Stimulated activated naive CD8-positive, alpha-beta T cell treated with anti-CD3 and anti-CD28 coated beads, Interleukin-15, amount 100 ng/mL, for 72 hours (primary cell): ENCODE measurements at regions not wholly inside any gene's neighbourhood (a gene's known extent, or its start where the extent isn't known, plus 50 kb on each side); places are given as distances from the start of the nearest gene placed in this dataset.

Experiments
- ATAC-seq: fragments of 150-1000 bp; cut with Tn5 transposase; 2 replicates; pipeline ENCODE4 v1.10.0; 2021; ENCODE audit warnings: mild to moderate bottlenecking, moderate library complexity
- DNase-seq, 2 donors: peaks; one replicate each; pipeline ENCODE4 v3.0.0; 2021 to 2022
- H3K27ac Mint-ChIP-seq, 2 donors: one replicate each; pipeline ENCODE4 v1.8.0; 2022; ENCODE audit warnings: mild to moderate bottlenecking in 2 of 2, mixed read lengths in 2 of 2, moderate library complexity in 2 of 2
- H3K27me3 Mint-ChIP-seq: one replicate; pipeline ENCODE4 v1.8.0; 2022; ENCODE audit warnings: mixed read lengths
- H3K4me1 Mint-ChIP-seq: one replicate; pipeline ENCODE4 v1.8.0; 2022; ENCODE audit warnings: mild to moderate bottlenecking, mixed read lengths
- H3K4me3 Mint-ChIP-seq, 2 donors: one replicate each; pipeline ENCODE4 v1.8.0; 2022; ENCODE audit warnings: mild to moderate bottlenecking in 2 of 2, mixed read lengths in 2 of 2, moderate library complexity in 1 of 2
- H3K9me3 Mint-ChIP-seq, 2 donors: one replicate each; pipeline ENCODE4 v1.8.0; 2022; ENCODE audit warnings: mixed read lengths in 2 of 2

DNA sequence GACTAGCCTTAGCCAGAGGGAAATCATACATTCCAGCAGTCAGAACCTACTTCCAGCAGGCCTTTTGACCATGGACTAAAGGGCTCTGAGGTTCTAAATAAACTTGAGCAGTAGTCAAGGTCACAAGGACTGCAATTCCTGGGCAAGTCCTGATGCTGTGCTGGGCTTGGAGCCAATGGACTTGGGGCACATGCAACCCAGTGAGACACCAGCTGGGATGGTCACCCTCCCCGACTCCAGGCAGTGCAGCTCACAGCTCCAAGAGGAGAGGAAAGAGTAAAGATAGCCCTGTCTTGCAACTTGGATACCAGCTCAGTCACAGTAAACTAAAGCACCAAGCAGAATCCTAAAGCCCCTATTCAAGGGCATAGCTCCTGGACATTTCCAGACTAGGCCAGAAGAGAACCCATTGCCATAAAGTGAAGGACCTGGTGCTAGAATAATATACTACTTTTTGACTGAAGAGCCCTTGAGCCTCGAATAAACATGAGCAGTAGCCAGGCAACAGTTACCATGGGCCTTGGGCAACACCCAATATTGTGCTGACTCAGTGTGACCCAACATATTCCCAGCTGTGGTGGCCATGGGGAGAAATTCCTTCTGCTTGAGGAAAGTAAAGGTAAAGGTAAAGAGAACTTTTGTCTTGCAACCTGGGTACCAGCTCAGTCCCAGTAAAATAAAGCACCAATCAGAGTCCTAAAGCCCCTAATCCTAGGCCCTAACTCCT is 226.2 kb upstream of the CLEC14A start:
- Mint-ChIP-seq H3K4me3 (no peak overlapping the region), H3K27ac (no peak overlapping the region), H3K27me3 (no peaks in the 10 kb centered on the region), H3K4me1 (no peaks in the 10 kb centered on the region), H3K9me3 (peaks cover 9 to 24% of the 10 kb centered on the region in 2 donors)
- ATAC-seq (no peak), DNase-seq (no peak)

DNA sequence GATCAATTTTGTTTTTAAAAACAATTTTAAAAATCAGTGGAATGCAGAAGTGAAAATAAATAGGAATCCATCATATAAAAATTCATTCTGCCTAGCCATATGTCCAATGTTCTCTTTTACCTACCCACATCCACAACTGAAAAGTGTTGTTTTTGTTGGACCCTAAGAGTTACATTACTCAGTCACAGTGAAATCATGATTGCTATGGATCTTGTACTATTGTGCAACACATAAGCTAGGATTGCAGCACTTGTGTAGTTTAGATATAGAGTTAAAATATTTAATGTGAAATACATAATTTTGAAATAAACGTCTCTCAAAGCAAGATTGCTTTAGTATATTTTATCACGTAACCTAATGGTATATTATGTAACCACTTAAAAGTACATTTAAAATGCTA is 213.3 kb upstream of the CLEC14A start:
- H3K9me3 Mint-ChIP-seq, result no peaks in the 10 kb centered on the region
- DNase-seq, result no peak
- H3K27me3 Mint-ChIP-seq, result no peaks in the 10 kb centered on the region
- H3K4me1 Mint-ChIP-seq, result no peaks in the 10 kb centered on the region
- no peak overlapping the region for H3K4me3 Mint-ChIP-seq
- H3K27ac Mint-ChIP-seq, result no peak overlapping the region
- ATAC-seq, result no peak

DNA sequence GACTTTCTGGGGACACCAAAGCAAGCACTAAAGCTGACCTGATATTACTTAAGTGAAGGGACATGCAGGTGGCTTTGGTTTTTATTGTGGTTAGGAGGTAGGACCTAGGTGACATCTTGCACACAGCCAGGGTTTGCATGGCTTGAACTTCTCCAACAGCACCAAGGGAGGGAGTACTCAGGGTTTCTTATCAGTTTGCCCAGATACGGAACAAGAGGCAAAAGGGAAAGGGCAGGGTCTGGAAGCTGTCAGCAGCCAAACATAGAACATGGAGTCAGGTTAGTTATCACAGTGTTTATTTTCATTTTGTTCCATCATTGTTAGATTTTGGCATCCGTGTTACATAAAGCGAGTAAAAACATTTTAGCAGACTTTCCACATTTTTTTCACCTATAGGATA is 186.3 kb upstream of the CLEC14A start:
- Mint-ChIP-seq H3K9me3 (peaks cover 15 to 17% of the 10 kb centered on the region in 2 donors), H3K27me3 (no peaks in the 10 kb centered on the region), H3K4me1 (no peaks in the 10 kb centered on the region), H3K27ac (no peak overlapping the region), H3K4me3 (no peak overlapping the region)
- no peak for DNase-seq
- ATAC-seq, result no peak

DNA sequence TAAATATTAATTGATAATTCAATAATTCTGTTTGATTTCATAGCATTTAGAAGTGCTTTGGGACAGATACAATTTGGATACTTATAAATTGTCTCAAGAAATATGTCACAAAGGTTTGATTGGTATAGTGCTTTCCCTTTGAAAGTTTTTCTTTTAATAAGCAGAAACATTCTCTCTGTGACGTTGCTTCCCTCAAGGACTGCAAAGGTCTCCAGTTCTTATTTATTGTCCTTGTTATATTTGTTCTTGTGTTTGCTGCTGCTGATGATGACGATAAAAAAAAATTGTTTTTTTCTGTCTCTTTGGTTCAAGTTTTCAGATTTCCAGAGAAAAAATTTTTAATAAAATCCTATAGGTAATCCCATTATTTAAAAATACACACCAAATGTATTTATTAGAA is 176.3 kb upstream of the CLEC14A start:
- no peaks in the 10 kb centered on the region for H3K4me1 Mint-ChIP-seq
- ATAC-seq (no peak), DNase-seq (no peak)
- H3K9me3 Mint-ChIP-seq, result no peaks in the 10 kb centered on the region
- no peak overlapping the region for H3K4me3 Mint-ChIP-seq
- peaks cover 8% of the 10 kb centered on the region for H3K27me3 Mint-ChIP-seq
- H3K27ac Mint-ChIP-seq, result no peak overlapping the region

DNA sequence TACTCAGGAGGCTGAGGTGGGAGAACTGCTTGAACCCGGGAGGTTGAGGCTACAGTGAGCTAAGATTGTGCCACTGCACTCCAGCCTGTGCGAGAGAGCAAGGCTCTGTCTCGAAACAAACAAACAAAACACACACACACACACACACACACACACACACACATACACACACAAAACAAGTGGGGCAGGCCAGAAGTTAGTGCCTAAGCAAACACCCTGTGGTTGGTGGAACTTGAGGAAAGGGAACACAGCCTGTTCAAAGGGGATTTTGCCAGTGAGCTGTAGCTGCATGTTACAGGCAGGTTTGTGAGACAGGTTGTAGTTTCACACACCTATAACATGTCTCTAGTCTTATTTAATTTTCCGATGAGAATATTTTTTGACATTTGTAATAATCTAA is 175.3 kb upstream of the CLEC14A start:
- H3K4me3 Mint-ChIP-seq, result no peak overlapping the region
- no peaks in the 10 kb centered on the region for H3K4me1 Mint-ChIP-seq
- no peak for ATAC-seq
- DNase-seq, result no peak
- no peak overlapping the region for H3K27ac Mint-ChIP-seq
- peaks cover 8% of the 10 kb centered on the region for H3K27me3 Mint-ChIP-seq
- no peaks in the 10 kb centered on the region for H3K9me3 Mint-ChIP-seq

DNA sequence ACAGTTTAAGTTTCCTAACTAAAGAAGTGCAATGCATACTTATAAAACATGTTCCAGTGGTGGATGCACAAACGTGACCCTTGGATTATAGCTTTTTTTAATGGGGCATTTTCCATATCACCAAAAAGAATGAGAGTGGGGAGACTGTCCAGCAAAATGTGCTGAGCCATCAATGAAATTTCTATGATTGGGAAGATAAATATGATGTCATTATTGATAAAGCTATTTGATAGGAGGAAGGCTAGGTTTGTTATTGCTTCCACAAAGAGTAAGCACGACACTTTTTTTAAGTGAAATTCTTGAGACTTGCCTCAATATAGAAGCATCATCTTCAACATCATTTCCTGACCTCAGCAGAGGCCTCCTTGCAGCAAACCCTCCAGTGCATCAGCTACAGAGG is 174.6 kb upstream of the CLEC14A start:
- ATAC-seq (no peak), DNase-seq (no peak)
- no peaks in the 10 kb centered on the region for H3K4me1 Mint-ChIP-seq
- no peak overlapping the region for H3K4me3 Mint-ChIP-seq
- H3K9me3 Mint-ChIP-seq, result peaks cover 0 to 4% of the 10 kb centered on the region in 2 donors
- no peak overlapping the region for H3K27ac Mint-ChIP-seq
- H3K27me3 Mint-ChIP-seq, result peaks cover 8% of the 10 kb centered on the region

DNA sequence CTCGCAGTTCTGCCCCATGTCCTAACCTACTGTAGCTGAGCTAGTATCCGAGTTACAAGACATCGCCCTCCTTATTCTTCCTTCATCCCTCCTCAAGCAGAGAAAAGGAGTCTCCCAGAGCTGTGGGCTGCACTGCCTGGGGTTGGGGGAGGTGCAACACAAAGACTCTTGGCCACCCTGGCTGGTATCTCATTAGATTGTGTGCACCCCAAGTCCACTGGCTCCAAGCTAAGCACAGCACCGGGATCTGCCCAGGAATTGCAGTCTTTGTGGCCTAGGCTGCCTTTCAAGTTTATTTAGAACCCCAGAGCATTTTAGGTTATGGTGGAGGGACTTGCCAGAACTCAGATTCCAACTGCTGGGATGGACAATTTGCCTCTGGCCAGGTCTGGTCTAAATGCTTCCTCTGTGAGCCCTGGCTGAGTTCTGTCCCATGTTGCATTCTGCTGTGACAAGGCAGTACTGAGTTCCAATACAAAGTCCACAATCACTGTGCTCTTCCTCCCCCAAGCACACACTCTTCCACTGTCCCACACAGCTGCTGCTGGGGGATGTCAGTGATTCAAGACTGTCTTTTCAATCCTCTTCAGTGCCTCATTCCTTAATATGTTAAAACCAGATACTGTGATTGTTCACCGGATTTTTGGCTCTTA is 169.6 kb upstream of the CLEC14A start:
- no peak for ATAC-seq
- Mint-ChIP-seq H3K27me3 (peaks cover 6% of the 10 kb centered on the region), H3K4me3 (no peak overlapping the region), H3K4me1 (no peaks in the 10 kb centered on the region), H3K9me3 (peaks cover 19 to 30% of the 10 kb centered on the region in 2 donors), H3K27ac (no peak overlapping the region)
- DNase-seq, result no peak

DNA sequence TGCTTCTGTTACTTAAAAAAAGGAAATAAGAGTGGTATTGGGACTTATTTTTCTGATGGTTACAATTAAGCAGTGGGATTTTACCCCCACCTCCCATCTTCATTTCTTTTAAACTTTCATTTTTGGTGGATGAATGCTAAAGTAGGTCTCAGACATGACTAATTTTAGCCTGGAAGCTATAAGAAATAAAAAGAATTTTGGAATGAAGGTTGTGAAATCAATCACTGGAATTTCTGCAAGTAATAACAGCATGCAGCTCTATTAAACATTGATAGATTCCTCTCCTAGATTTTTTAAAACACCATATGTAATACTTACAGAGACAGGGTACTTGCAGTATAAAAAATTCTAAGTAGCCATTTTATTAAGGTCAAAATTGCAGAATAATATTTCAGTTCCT is 164.2 kb upstream of the CLEC14A start:
- Mint-ChIP-seq H3K27ac (no peak overlapping the region), H3K4me3 (no peak overlapping the region), H3K9me3 (peaks cover 19 to 23% of the 10 kb centered on the region in 2 donors), H3K4me1 (no peaks in the 10 kb centered on the region), H3K27me3 (no peaks in the 10 kb centered on the region)
- ATAC-seq (no peak), DNase-seq (no peak)

DNA sequence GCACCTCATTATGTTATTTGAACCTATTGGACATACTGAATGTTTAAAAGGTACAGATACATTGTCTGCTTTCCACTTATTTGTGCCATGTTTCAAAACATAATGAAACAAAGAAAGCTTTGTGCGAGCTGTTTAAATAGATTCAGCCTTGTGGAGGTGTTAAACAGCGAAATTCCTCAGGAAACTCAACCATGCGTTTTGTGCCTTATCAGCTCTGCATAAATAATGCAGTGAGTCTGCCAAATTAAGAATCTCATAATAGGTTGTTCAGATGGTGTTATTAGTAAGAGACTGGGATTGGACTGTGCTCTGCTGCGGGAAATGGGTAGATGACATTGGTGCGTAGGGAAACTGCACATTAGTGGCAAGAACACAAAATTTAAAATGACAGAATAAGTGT is 163.7 kb upstream of the CLEC14A start:
- H3K4me3 Mint-ChIP-seq, result no peak overlapping the region
- DNase-seq, result no peak
- H3K27ac Mint-ChIP-seq, result no peak overlapping the region
- peaks cover 15 to 18% of the 10 kb centered on the region in 2 donors for H3K9me3 Mint-ChIP-seq
- H3K4me1 Mint-ChIP-seq, result no peaks in the 10 kb centered on the region
- no peaks in the 10 kb centered on the region for H3K27me3 Mint-ChIP-seq
- ATAC-seq, result no peak

DNA sequence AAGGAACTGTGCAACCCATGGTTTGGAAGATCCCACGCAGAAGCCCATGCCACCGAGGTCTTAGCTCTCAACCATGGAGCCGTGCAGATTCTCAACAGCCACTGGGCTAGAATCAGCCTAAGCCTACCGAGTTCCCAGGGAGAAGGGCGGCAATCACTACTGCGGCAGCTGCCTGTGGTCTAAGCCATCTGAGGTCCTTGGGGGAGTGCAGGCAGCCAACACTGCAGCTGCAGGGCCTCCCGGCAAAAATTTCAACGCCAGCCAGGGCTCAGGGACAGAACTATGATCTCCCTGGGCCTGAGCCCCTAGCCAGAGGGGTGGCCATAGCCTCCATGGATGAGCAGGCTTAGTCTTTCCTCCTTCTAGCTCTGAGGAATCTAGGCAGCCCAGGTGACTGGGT is 156.8 kb upstream of the CLEC14A start:
- no peaks in the 10 kb centered on the region for H3K4me1 Mint-ChIP-seq
- H3K27me3 Mint-ChIP-seq, result no peaks in the 10 kb centered on the region
- no peaks in the 10 kb centered on the region for H3K9me3 Mint-ChIP-seq
- H3K27ac Mint-ChIP-seq, result no peak overlapping the region
- no peak for ATAC-seq
- no peak overlapping the region for H3K4me3 Mint-ChIP-seq
- DNase-seq, result no peak

DNA sequence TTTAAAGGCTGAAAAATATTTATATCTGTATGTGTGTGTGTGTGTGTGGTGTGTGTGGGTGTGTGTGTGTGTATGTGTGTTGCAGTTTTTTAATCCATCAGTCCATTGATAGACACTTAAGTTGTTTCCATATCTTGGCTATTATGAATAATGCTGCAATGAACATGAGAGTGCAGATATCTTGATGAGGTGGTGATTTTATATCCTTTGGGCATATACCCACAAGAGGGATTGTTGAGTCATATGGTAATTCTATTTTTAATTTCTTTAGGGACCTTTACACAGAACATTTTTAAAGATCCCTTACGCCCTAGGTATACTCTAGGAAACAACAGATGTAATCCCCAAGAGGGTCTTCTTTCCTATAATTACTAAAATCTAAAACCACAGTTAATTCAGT is 154.5 kb upstream of the CLEC14A start:
- no peak overlapping the region for H3K4me3 Mint-ChIP-seq
- DNase-seq, result no peak

DNA sequence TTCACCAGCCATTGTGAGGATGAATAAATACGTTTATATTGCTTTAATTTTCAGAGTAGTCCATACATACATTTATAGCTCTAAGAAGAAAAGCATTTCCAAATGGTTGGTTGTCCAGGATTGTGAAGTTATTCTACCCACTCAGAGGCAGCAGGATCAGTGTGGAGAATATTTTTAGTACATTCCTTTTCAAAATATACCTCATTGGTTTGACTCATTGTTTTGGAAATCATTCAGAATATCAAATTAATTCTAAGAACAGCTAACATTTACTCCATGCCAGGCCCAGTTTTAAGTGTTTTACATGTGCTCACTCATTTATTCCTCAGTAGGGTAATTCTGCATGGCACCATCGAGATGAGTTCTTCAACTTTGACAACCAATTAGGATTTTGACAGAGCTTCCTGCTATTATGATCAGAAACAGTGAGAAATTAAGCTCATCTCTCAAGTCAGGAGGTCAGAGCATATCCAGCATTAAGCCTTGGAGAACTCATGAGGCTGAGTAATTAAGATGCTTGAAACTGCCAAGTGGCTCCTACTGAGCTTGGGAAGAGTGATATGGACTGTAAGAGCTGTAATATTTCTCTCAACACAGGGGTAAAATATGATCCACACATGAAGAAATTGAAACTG is 153.3 kb upstream of the CLEC14A start:
- Mint-ChIP-seq H3K27ac (no peak overlapping the region), H3K4me3 (no peak overlapping the region), H3K27me3 (no peaks in the 10 kb centered on the region), H3K4me1 (no peaks in the 10 kb centered on the region), H3K9me3 (no peaks in the 10 kb centered on the region)
- no peak for ATAC-seq
- DNase-seq, result no peak

More for the DNA sequence above, 154.5 kb upstream of the CLEC14A start:
- H3K4me1 Mint-ChIP-seq, result no peaks in the 10 kb centered on the region
- H3K27ac Mint-ChIP-seq, result no peak overlapping the region
- no peak for ATAC-seq
- H3K9me3 Mint-ChIP-seq, result no peaks in the 10 kb centered on the region
- no peaks in the 10 kb centered on the region for H3K27me3 Mint-ChIP-seq

DNA sequence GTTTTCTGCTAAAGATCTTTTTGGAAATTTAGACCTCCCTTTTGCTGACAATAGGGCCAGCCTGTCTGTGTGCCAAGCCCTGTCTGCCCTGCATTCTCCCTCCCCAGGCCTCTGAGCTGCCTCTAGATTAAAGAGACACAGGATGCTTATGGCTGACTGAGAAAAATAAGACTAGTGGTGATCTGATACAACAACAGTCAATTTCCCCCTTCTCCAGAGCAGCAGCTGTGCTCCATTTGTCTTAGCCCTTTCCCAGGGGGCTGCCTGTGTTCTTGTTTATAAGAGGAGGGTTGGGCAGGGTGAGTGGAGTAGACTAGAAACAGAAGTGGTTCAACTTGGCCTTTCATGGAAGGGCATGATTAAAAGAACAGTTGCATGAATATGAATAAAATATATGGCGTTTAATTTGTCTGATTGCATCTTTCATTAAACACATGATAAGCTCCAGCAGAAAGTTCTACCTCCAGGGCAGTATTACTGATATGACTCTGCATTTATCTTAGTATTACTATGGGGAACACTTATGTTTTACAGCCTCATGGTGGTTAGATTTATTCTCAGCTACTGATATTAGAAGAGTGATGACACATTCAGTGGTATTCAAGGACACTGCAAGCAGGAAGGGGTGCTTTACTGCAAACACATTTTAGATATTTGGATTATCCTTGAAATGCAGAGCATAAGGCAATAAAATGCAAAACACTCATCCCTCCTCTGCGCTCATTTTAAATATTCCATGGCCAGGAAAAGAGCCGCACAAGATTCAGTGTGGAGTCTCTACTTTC is 150.2 kb upstream of the CLEC14A start:
- no peak for DNase-seq
- Mint-ChIP-seq H3K27ac (no peak overlapping the region), H3K4me3 (no peak overlapping the region), H3K4me1 (no peaks in the 10 kb centered on the region), H3K9me3 (no peaks in the 10 kb centered on the region), H3K27me3 (no peaks in the 10 kb centered on the region)
- ATAC-seq, result no peak

DNA sequence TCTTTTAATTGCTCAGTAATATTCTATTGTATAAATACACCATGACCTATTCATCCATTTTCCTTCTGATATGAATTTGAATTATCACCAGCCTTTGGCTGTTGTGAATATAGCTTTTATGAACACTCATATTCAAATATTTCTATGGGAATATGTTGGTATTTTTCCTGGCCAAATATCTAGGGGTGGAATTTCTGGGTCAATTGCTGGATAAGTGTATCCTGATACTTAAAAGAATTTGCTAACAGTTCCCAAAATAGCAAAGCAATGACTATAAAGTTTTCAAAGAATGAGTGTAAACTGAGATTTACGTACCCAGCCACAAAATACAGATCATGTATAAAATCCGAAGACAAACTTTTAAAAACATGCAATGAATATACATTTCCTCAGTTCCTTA is 148.7 kb upstream of the CLEC14A start:
- Mint-ChIP-seq H3K4me3 (no peak overlapping the region), H3K27ac (no peak overlapping the region), H3K9me3 (no peaks in the 10 kb centered on the region), H3K27me3 (no peaks in the 10 kb centered on the region), H3K4me1 (no peaks in the 10 kb centered on the region)
- no peak for ATAC-seq
- no peak for DNase-seq

DNA sequence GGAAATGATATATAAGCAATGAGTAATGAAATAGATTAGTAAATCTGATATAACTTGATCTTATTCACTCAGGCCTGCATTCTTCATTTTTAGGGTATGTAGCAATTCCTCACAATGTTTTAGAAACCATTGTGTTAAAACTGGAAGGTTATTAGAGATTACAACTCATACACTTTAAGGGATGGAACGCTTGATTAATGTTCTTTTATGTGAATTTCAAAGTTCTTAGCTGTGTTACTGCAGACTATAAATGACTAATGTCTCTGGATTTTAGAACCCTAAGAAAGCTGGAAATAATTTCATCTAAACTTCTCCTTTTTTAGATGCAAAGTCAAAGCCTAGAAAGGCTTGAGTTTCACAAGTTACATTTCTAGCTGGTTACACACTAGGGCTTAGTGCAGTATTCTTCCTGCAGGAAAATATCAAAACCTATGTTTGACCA is 148.2 kb upstream of the CLEC14A start:
- H3K9me3 Mint-ChIP-seq, result no peaks in the 10 kb centered on the region
- no peak for DNase-seq
- H3K27ac Mint-ChIP-seq, result no peak overlapping the region
- no peak for ATAC-seq
- H3K4me1 Mint-ChIP-seq, result no peaks in the 10 kb centered on the region
- no peak overlapping the region for H3K4me3 Mint-ChIP-seq
- H3K27me3 Mint-ChIP-seq, result no peaks in the 10 kb centered on the region

DNA sequence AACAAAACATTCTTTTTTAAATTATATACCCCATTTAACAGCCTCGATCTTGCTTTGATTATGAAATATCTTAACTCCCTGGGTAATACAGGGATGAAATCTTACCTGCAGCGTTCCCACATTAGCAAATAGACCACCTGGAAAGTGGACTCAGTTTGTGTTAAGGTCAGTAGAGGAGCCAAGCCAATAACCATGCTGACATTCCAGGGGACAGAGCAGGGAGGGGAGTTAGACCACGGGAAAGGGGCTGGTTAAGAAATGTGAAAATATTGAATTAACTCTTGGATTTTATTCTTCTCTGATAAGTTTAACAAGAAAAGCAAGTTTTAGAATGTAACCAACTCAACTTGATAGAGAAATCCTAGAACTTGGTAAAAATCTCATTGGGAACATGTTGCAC is 144.9 kb upstream of the CLEC14A start:
- DNase-seq, result no peak
- ATAC-seq, result no peak
- H3K4me3 Mint-ChIP-seq, result no peak overlapping the region
- peaks cover 3% of the 10 kb centered on the region for H3K27me3 Mint-ChIP-seq
- H3K27ac Mint-ChIP-seq, result no peak overlapping the region
- no peaks in the 10 kb centered on the region for H3K9me3 Mint-ChIP-seq
- no peaks in the 10 kb centered on the region for H3K4me1 Mint-ChIP-seq
